ENCODE measurements at regions not wholly inside any gene's neighbourhood (a gene's known extent, or its start where the extent isn't known, plus 50 kb on each side); places are given as distances from the start of the nearest gene placed in this dataset.
"Not testable (repeated sequence)": the region's sequence is repeated elsewhere in the genome, so short reads cannot be mapped to it uniquely, and the experiment has no call there.

DNA sequence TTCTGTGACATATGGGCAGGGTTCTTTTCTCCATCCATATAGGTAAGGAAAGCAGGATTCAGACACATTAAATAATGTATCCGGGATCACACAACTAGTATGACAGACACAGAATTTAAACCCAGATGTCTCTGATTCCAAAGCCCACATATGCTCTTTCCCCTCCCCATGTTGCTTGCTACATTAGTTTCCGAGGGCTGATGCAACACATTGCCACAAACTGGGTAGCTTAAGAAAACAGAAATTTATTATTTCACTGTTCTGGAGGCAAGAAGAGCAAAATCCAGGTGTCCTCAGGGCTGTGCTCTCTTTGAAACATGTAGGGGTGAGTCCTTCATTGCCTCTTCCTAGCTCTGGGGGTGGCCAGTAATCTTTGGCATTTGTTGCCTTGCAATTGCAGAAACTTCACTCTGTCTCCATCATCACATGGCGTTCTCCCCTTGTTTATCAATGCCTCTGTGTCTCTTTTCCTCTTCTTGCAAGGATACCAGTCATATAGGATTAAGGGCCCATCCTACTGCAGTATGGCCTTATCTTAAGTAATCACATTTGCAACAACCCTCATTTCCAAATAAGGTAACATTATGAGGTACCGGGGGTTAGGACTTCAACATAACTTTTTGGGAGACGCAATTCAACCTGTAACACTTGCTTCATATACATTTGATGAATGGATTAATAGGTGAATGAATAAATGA, 83.0 kb upstream of the CCND2 start:
- Histone ChIP-seq H3K4me3 (ENCODE audit: low read depth, low read length, poor library complexity, severe bottlenecking) (no peak overlapping the region), H3K4me2 (ENCODE audit: low read length) (no peak overlapping the region), H2AFZ (ENCODE audit: low read length) (no peak overlapping the region), H3K27ac (ENCODE audit: low read depth, low read length, poor library complexity, severe bottlenecking) (no peak overlapping the region), H3K79me2 (ENCODE audit: insufficient read depth, low read depth, low read length) (no peaks in the 10 kb centered on the region), H3K9me3 (ENCODE audit: low read length) (no peaks in the 10 kb centered on the region), H3K9me2 (ENCODE audit: insufficient read depth, low read length) (no peaks in the 10 kb centered on the region), H3K4me1 (ENCODE audit: insufficient read depth, low read length, poor library complexity, severe bottlenecking) (no peaks in the 10 kb centered on the region), H3K36me3 (ENCODE audit: insufficient read depth, low read length) (no peaks in the 10 kb centered on the region), H4K20me1 (ENCODE audit: insufficient read depth, low read length) (no peaks in the 10 kb centered on the region)
- DNase-seq (ENCODE audit: low spot score) = no peak
- no TSS peak for BruUV-seq (replicated peaks)
- ChIA-PET POLR2A (no interaction called here), CTCF (ENCODE audit: unreplicated experiment) (no interaction called here)
- intact Hi-C loops (cut with micrococcal nuclease; ENCODE audit: unreplicated experiment) = no loop called here
- TF ChIP-seq EZH2phosphoT487 (IDR thresholded peaks at IDR 0.05; ENCODE audit: borderline replicate concordance, low read depth, low read length) (no peak), CTCF (conservative IDR thresholded peaks at IDR 0.05; ENCODE audit: low read length) (no peak)

DNA sequence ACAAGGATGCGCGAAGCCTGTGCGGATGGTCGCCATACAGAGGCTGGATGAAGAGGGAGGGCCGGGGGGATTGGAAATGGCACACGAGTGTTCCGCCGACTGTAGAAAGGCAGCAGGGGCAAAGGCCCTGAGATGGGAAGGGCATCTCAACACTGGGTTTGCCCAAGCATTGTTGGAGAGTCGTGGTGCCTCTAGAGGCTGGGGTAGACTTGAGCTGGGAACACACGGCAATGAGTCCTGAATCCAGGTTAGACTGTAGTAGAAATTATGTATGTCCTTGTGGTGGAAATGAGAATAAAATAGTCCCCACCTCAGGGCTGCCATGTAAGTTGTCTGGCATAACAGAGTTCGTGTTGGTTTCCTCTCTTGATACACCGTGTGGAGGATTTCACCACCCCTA, 83.8 kb upstream of the CCND2 start:
- no peaks in the 10 kb centered on the region for H3K9me3 ChIP-seq (ENCODE audit: low read length)
- POLR2A ChIA-PET = no interaction called here
- H3K4me2 ChIP-seq (ENCODE audit: low read length) = no peak overlapping the region
- H3K79me2 ChIP-seq (ENCODE audit: insufficient read depth, low read depth, low read length) = no peaks in the 10 kb centered on the region
- H3K4me3 ChIP-seq (ENCODE audit: low read depth, low read length, poor library complexity, severe bottlenecking) = no peak overlapping the region
- no peak overlapping the region for H3K27ac ChIP-seq (ENCODE audit: low read depth, low read length, poor library complexity, severe bottlenecking)
- TF ChIP-seq CTCF (conservative IDR thresholded peaks at IDR 0.05; ENCODE audit: low read length) = no peak
- no peak for TF ChIP-seq EZH2phosphoT487 (IDR thresholded peaks at IDR 0.05; ENCODE audit: borderline replicate concordance, low read depth, low read length)
- no TSS peak for BruUV-seq (replicated peaks)
- intact Hi-C loops (cut with micrococcal nuclease; ENCODE audit: unreplicated experiment) = no loop called here
- no peak overlapping the region for H2AFZ ChIP-seq (ENCODE audit: low read length)
- no peaks in the 10 kb centered on the region for H3K4me1 ChIP-seq (ENCODE audit: insufficient read depth, low read length, poor library complexity, severe bottlenecking)
- DNase-seq (ENCODE audit: low spot score) = no peak
- no peaks in the 10 kb centered on the region for H3K9me2 ChIP-seq (ENCODE audit: insufficient read depth, low read length)
- H3K36me3 ChIP-seq (ENCODE audit: insufficient read depth, low read length) = no peaks in the 10 kb centered on the region
- no peaks in the 10 kb centered on the region for H4K20me1 ChIP-seq (ENCODE audit: insufficient read depth, low read length)
- CTCF ChIA-PET (ENCODE audit: unreplicated experiment) = no interaction called here

GRCh38 chr12:4187916-4188315, 85.6 kb upstream of the CCND2 start:
- Histone ChIP-seq H3K36me3 (ENCODE audit: insufficient read depth, low read length) (no peaks in the 10 kb centered on the region), H2AFZ (ENCODE audit: low read length) (no peak overlapping the region), H3K27ac (ENCODE audit: low read depth, low read length, poor library complexity, severe bottlenecking) (no peak overlapping the region), H3K4me1 (ENCODE audit: insufficient read depth, low read length, poor library complexity, severe bottlenecking) (no peaks in the 10 kb centered on the region), H3K9me2 (ENCODE audit: insufficient read depth, low read length) (no peaks in the 10 kb centered on the region), H3K79me2 (ENCODE audit: insufficient read depth, low read depth, low read length) (no peaks in the 10 kb centered on the region), H3K4me3 (ENCODE audit: low read depth, low read length, poor library complexity, severe bottlenecking) (no peak overlapping the region), H4K20me1 (ENCODE audit: insufficient read depth, low read length) (no peaks in the 10 kb centered on the region), H3K9me3 (ENCODE audit: low read length) (no peaks in the 10 kb centered on the region), H3K4me2 (ENCODE audit: low read length) (no peak overlapping the region)
- ChIA-PET POLR2A (no interaction called here), CTCF (ENCODE audit: unreplicated experiment) (no interaction called here)
- BruUV-seq (replicated peaks) = no TSS peak
- DNase-seq (ENCODE audit: low spot score) = no peak
- TF ChIP-seq EZH2phosphoT487 (IDR thresholded peaks at IDR 0.05; ENCODE audit: borderline replicate concordance, low read depth, low read length) (no peak), CTCF (conservative IDR thresholded peaks at IDR 0.05; ENCODE audit: low read length) (no peak)
- intact Hi-C loops (cut with micrococcal nuclease; ENCODE audit: unreplicated experiment) = no loop called here

DNA sequence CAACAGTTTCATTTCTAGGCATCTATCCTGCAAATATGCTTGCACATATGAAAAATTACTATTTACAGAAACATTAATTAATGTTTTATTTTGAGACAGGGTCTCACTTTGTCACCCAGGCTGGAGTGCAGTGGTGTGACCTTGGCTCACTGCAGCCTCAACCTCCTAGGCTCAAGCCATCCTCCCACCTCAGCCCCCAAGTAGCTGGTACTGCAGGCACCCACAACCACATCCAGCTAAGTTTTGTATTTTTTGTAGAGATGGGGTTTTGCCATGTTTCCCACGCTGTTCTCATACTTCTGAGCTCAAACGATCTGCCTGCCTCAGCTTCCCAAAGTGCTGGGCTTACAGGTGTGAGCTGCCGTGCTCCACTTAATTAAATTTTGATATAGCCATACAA, 86.2 kb upstream of the CCND2 start:
- H3K4me3 ChIP-seq (ENCODE audit: low read depth, low read length, poor library complexity, severe bottlenecking); H3K27ac ChIP-seq (ENCODE audit: low read depth, low read length, poor library complexity, severe bottlenecking); H2AFZ ChIP-seq (ENCODE audit: low read length); H3K4me1 ChIP-seq (ENCODE audit: insufficient read depth, low read length, poor library complexity, severe bottlenecking); CTCF ChIA-PET (ENCODE audit: unreplicated experiment); POLR2A ChIA-PET; H4K20me1 ChIP-seq (ENCODE audit: insufficient read depth, low read length); H3K4me2 ChIP-seq (ENCODE audit: low read length); H3K9me3 ChIP-seq (ENCODE audit: low read length); DNase-seq (ENCODE audit: low spot score); intact Hi-C loops (cut with micrococcal nuclease; ENCODE audit: unreplicated experiment); H3K9me2 ChIP-seq (ENCODE audit: insufficient read depth, low read length); BruUV-seq (replicated peaks); H3K79me2 ChIP-seq (ENCODE audit: insufficient read depth, low read depth, low read length); H3K36me3 ChIP-seq (ENCODE audit: insufficient read depth, low read length): not testable (repeated sequence)
